ENCODE measurements at regions not wholly inside any gene's neighbourhood (a gene's known extent, or its start where the extent isn't known, plus 50 kb on each side); places are given as distances from the start of the nearest gene placed in this dataset.

- H4K20me1 ChIP-seq (ENCODE audit: insufficient read depth, low read length) = no peaks in the 10 kb centered on the region
- no peak for DNase-seq
- TF ChIP-seq CTCF (IDR thresholded peaks at IDR 0.05; ENCODE audit: borderline replicate concordance, extremely low read depth, low read length, poor library complexity, severe bottlenecking) = no peak
- no peak for TF ChIP-seq EZH2 (IDR thresholded peaks at IDR 0.05; ENCODE audit: borderline replicate concordance, low read depth, low read length, severe bottlenecking)
- H3K27me3 ChIP-seq (ENCODE audit: insufficient read depth, low read length, poor library complexity) = no peaks in the 10 kb centered on the region
- H3K9me3 ChIP-seq (ENCODE audit: insufficient read depth, low read length, severe bottlenecking) = peaks cover 6% of the 10 kb centered on the region
- H3K4me2 ChIP-seq (ENCODE audit: insufficient read depth, low read length) = no peak overlapping the region
- no peaks in the 10 kb centered on the region for H3K36me3 ChIP-seq (ENCODE audit: insufficient read depth, low read length)
- H3K4me3 ChIP-seq (ENCODE audit: low read depth in 1 of 2, low read length in 2 of 2) = no peak overlapping the region
- no peak overlapping the region for H2AFZ ChIP-seq (ENCODE audit: low read depth, low read length)
- H3K79me2 ChIP-seq (ENCODE audit: insufficient read depth, low read length) = no peaks in the 10 kb centered on the region
- no peaks in the 10 kb centered on the region for H3K4me1 ChIP-seq (ENCODE audit: insufficient read depth, low read length)
- no peak overlapping the region for H3K9ac ChIP-seq (ENCODE audit: low read depth, low read length)
- H3K27ac ChIP-seq (ENCODE audit: low read length) = no peak overlapping the region
- ATAC-seq (ENCODE audit: insufficient read depth, low read depth) = no peak
Observed at GRCh38 chr3:139180489-139180888, 135.8 kb upstream of the PRR23C start.

GRCh38 chr3:139182143-139182542, 137.5 kb upstream of the PRR23C start:
- Histone ChIP-seq H3K4me1 (ENCODE audit: insufficient read depth, low read length) (no peaks in the 10 kb centered on the region), H3K9ac (ENCODE audit: low read depth, low read length) (no peak overlapping the region), H4K20me1 (ENCODE audit: insufficient read depth, low read length) (no peaks in the 10 kb centered on the region), H3K27me3 (ENCODE audit: insufficient read depth, low read length, poor library complexity) (no peaks in the 10 kb centered on the region), H3K36me3 (ENCODE audit: insufficient read depth, low read length) (no peaks in the 10 kb centered on the region), H2AFZ (ENCODE audit: low read depth, low read length) (no peak overlapping the region), H3K4me2 (ENCODE audit: insufficient read depth, low read length) (no peak overlapping the region), H3K27ac (ENCODE audit: low read length) (no peak overlapping the region), H3K79me2 (ENCODE audit: insufficient read depth, low read length) (no peaks in the 10 kb centered on the region), H3K9me3 (ENCODE audit: insufficient read depth, low read length, severe bottlenecking) (peaks cover 6% of the 10 kb centered on the region), H3K4me3 (ENCODE audit: low read depth in 1 of 2, low read length in 2 of 2) (no peak overlapping the region)
- DNase-seq (no peak), ATAC-seq (ENCODE audit: insufficient read depth, low read depth) (no peak)
- TF ChIP-seq EZH2 (IDR thresholded peaks at IDR 0.05; ENCODE audit: borderline replicate concordance, low read depth, low read length, severe bottlenecking) (no peak), CTCF (IDR thresholded peaks at IDR 0.05; ENCODE audit: borderline replicate concordance, extremely low read depth, low read length, poor library complexity, severe bottlenecking) (no peak)

GRCh38 chr3:139182598-139182997, 137.9 kb upstream of the PRR23C start:
- Histone ChIP-seq H3K4me1 (ENCODE audit: insufficient read depth, low read length) (no peaks in the 10 kb centered on the region), H3K27ac (ENCODE audit: low read length) (no peak overlapping the region), H3K27me3 (ENCODE audit: insufficient read depth, low read length, poor library complexity) (no peaks in the 10 kb centered on the region), H3K79me2 (ENCODE audit: insufficient read depth, low read length) (no peaks in the 10 kb centered on the region), H3K4me2 (ENCODE audit: insufficient read depth, low read length) (no peak overlapping the region), H4K20me1 (ENCODE audit: insufficient read depth, low read length) (no peaks in the 10 kb centered on the region), H3K4me3 (ENCODE audit: low read depth in 1 of 2, low read length in 2 of 2) (no peak overlapping the region), H3K9ac (ENCODE audit: low read depth, low read length) (no peak overlapping the region), H3K36me3 (ENCODE audit: insufficient read depth, low read length) (no peaks in the 10 kb centered on the region), H3K9me3 (ENCODE audit: insufficient read depth, low read length, severe bottlenecking) (peaks cover 6% of the 10 kb centered on the region), H2AFZ (ENCODE audit: low read depth, low read length) (no peak overlapping the region)
- ATAC-seq (ENCODE audit: insufficient read depth, low read depth) (no peak), DNase-seq (no peak)
- TF ChIP-seq CTCF (IDR thresholded peaks at IDR 0.05; ENCODE audit: borderline replicate concordance, extremely low read depth, low read length, poor library complexity, severe bottlenecking) (no peak), EZH2 (IDR thresholded peaks at IDR 0.05; ENCODE audit: borderline replicate concordance, low read depth, low read length, severe bottlenecking) (no peak)

- Histone ChIP-seq H3K4me1 (ENCODE audit: insufficient read depth, low read length) (no peaks in the 10 kb centered on the region), H3K27me3 (ENCODE audit: insufficient read depth, low read length, poor library complexity) (no peaks in the 10 kb centered on the region), H3K9ac (ENCODE audit: low read depth, low read length) (no peak overlapping the region), H3K36me3 (ENCODE audit: insufficient read depth, low read length) (no peaks in the 10 kb centered on the region), H3K4me2 (ENCODE audit: insufficient read depth, low read length) (no peak overlapping the region), H3K4me3 (ENCODE audit: low read depth in 1 of 2, low read length in 2 of 2) (no peak overlapping the region), H3K79me2 (ENCODE audit: insufficient read depth, low read length) (no peaks in the 10 kb centered on the region), H2AFZ (ENCODE audit: low read depth, low read length) (no peak overlapping the region), H4K20me1 (ENCODE audit: insufficient read depth, low read length) (no peaks in the 10 kb centered on the region), H3K27ac (ENCODE audit: low read length) (no peak overlapping the region), H3K9me3 (ENCODE audit: insufficient read depth, low read length, severe bottlenecking) (peaks cover 6% of the 10 kb centered on the region)
- DNase-seq = no peak
- TF ChIP-seq CTCF (IDR thresholded peaks at IDR 0.05; ENCODE audit: borderline replicate concordance, extremely low read depth, low read length, poor library complexity, severe bottlenecking) (no peak), EZH2 (IDR thresholded peaks at IDR 0.05; ENCODE audit: borderline replicate concordance, low read depth, low read length, severe bottlenecking) (no peak)
- ATAC-seq (ENCODE audit: insufficient read depth, low read depth) = no peak
Observed at GRCh38 chr3:139185527-139185926, 140.8 kb upstream of the PRR23C start.

Data from DND-41 (cell line).